ENCODE measurements at regions not wholly inside any gene's neighbourhood (a gene's known extent, or its start where the extent isn't known, plus 50 kb on each side); places are given as distances from the start of the nearest gene placed in this dataset.
A peak's percentile ranks its signal among the peaks of the same experiment; 100 is the strongest.

GRCh38 chr12:70045514-70045913 is 197.7 kb upstream of the CNOT2 start:
- TF ChIP-seq CTCF (IDR thresholded peaks at IDR 0.05; ENCODE audit: extremely low read depth, insufficient read depth, missing control alignments), result no peak
- DNase-seq (ENCODE audit: low spot score), result no peak
- in situ Hi-C loops (cut with MboI; ENCODE audit: low pct_unique_long_range_greater_than_20kb, low sequenced_read_pairs, unreplicated experiment), result no loop called here

GRCh38 chr12:70048521-70049250 is 194.5 kb upstream of the CNOT2 start:
- no peak for TF ChIP-seq CTCF (IDR thresholded peaks at IDR 0.05; ENCODE audit: extremely low read depth, insufficient read depth, missing control alignments)
- DNase-seq (ENCODE audit: low spot score), result no peak

GRCh38 chr12:70049596-70050360 is 193.5 kb upstream of the CNOT2 start:
- peak; percentile 24 for DNase-seq (ENCODE audit: low spot score)
- no peak for TF ChIP-seq CTCF (IDR thresholded peaks at IDR 0.05; ENCODE audit: extremely low read depth, insufficient read depth, missing control alignments)
- in situ Hi-C loops (cut with MboI; ENCODE audit: low pct_unique_long_range_greater_than_20kb, low sequenced_read_pairs, unreplicated experiment), result no loop called here

More at GRCh38 chr12:70048521-70049250, 194.5 kb upstream of the CNOT2 start:
- in situ Hi-C loops (cut with MboI; ENCODE audit: low pct_unique_long_range_greater_than_20kb, low sequenced_read_pairs, unreplicated experiment), result no loop called here

- in situ Hi-C loops (cut with MboI; ENCODE audit: low pct_unique_long_range_greater_than_20kb, low sequenced_read_pairs, unreplicated experiment), result no loop called here
- no peak for DNase-seq (ENCODE audit: low spot score)
- no peak for TF ChIP-seq CTCF (IDR thresholded peaks at IDR 0.05; ENCODE audit: extremely low read depth, insufficient read depth, missing control alignments)
These were observed 190.8 kb upstream of the CNOT2 start for GRCh38 chr12:70052476-70052875.

GRCh38 chr12:70052931-70053497 is 190.2 kb upstream of the CNOT2 start:
- in situ Hi-C loops (cut with MboI; ENCODE audit: low pct_unique_long_range_greater_than_20kb, low sequenced_read_pairs, unreplicated experiment), result no loop called here
- DNase-seq (ENCODE audit: low spot score), result no peak
- no peak for TF ChIP-seq CTCF (IDR thresholded peaks at IDR 0.05; ENCODE audit: extremely low read depth, insufficient read depth, missing control alignments)

- no peak for TF ChIP-seq CTCF (IDR thresholded peaks at IDR 0.05; ENCODE audit: extremely low read depth, insufficient read depth, missing control alignments)
- DNase-seq (ENCODE audit: low spot score), result no peak
- in situ Hi-C loops (cut with MboI; ENCODE audit: low pct_unique_long_range_greater_than_20kb, low sequenced_read_pairs, unreplicated experiment), result no loop called here
These were observed 183.9 kb upstream of the CNOT2 start for GRCh38 chr12:70059373-70059772.

Measured in GM13977 (cell line).